ENCODE measurements at regions not wholly inside any gene's neighbourhood (a gene's known extent, or its start where the extent isn't known, plus 50 kb on each side); places are given as distances from the start of the nearest gene placed in this dataset.

- TF ChIP-seq, protein P1, sequence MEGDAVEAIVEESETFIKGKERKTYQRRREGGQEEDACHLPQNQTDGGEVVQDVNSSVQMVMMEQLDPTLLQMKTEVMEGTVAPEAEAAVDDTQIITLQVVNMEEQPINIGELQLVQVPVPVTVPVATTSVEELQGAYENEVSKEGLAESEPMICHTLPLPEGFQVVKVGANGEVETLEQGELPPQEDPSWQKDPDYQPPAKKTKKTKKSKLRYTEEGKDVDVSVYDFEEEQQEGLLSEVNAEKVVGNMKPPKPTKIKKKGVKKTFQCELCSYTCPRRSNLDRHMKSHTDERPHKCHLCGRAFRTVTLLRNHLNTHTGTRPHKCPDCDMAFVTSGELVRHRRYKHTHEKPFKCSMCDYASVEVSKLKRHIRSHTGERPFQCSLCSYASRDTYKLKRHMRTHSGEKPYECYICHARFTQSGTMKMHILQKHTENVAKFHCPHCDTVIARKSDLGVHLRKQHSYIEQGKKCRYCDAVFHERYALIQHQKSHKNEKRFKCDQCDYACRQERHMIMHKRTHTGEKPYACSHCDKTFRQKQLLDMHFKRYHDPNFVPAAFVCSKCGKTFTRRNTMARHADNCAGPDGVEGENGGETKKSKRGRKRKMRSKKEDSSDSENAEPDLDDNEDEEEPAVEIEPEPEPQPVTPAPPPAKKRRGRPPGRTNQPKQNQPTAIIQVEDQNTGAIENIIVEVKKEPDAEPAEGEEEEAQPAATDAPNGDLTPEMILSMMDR (IDR thresholded peaks at IDR 0.05): no peak
- TF ChIP-seq POLR2A (IDR thresholded peaks at IDR 0.05): no peak
- DNase-seq: no peak
- H3K9me3 ChIP-seq (replicated peaks in 1 of 3): no peaks in the 10 kb centered on the region
- intact Hi-C loops (cut with DNase I): no loop called here
- H3K27ac ChIP-seq: no peak overlapping the region
- H3K36me3 ChIP-seq (replicated peaks in 1 of 2): no peaks in the 10 kb centered on the region
- H3K27me3 ChIP-seq: no peaks in the 10 kb centered on the region
- H3K4me1 ChIP-seq (replicated peaks in 1 of 2): no peaks in the 10 kb centered on the region
- H3K4me3 ChIP-seq: no peak overlapping the region
- 67 to 72% (median 70%) methylated on average over 5 of the region's 5 CpGs for WGBS, 4 donors
These were observed 422.4 kb upstream of the STEAP1 start for GRCh38 chr7:89731751-89732445.

DNA sequence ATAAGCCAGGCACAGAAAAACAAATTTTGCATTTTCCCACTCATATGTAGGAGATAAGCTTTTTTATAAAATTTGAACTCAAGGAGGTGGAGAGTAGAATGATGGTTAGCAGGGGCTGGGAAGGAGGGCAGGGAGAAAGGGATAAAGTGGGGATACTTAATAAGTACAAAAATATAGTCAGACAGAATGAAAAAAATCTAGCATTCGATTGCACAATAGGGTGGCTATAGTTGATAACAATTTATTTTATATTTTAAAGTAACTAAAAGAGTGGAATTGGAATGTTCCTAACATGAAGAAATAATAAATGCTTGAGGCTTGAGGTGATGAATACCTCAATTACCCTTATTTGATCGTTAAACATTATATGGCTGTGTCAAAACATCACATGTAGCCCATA is 415.7 kb upstream of the STEAP1 start:
- Histone ChIP-seq H3K9me3 (replicated peaks in 1 of 3) (no peaks in the 10 kb centered on the region), H3K36me3 (replicated peaks in 1 of 2) (no peaks in the 10 kb centered on the region), H3K4me3 (no peak overlapping the region), H3K27me3 (no peaks in the 10 kb centered on the region), H3K4me1 (replicated peaks in 1 of 2) (no peaks in the 10 kb centered on the region), H3K27ac (no peak overlapping the region)
- DNase-seq: no peak
- TF ChIP-seq POLR2A (IDR thresholded peaks at IDR 0.05): no peak
- TF ChIP-seq, protein P1 (IDR thresholded peaks at IDR 0.05): no peak
- intact Hi-C loops (cut with DNase I): no loop called here
- 53 to 86% (median 59%) methylated on average over 2 of the region's 2 CpGs for WGBS, 4 donors

GRCh38 chr7:89757910-89758309 is 396.4 kb upstream of the STEAP1 start:
- no peak for TF ChIP-seq POLR2A (IDR thresholded peaks at IDR 0.05)
- TF ChIP-seq, protein P1 (IDR thresholded peaks at IDR 0.05): no peak
- peak in 3 of 7 donors; percentile 21 to 55 (median 24) for DNase-seq
- Histone ChIP-seq H3K27ac (no peak overlapping the region), H3K4me1 (replicated peaks in 1 of 2) (no peaks in the 10 kb centered on the region), H3K9me3 (replicated peaks in 1 of 3) (no peaks in the 10 kb centered on the region), H3K36me3 (replicated peaks in 1 of 2) (no peaks in the 10 kb centered on the region), H3K27me3 (no peaks in the 10 kb centered on the region), H3K4me3 (no peak overlapping the region)
- intact Hi-C loops (cut with DNase I): no loop called here

DNA sequence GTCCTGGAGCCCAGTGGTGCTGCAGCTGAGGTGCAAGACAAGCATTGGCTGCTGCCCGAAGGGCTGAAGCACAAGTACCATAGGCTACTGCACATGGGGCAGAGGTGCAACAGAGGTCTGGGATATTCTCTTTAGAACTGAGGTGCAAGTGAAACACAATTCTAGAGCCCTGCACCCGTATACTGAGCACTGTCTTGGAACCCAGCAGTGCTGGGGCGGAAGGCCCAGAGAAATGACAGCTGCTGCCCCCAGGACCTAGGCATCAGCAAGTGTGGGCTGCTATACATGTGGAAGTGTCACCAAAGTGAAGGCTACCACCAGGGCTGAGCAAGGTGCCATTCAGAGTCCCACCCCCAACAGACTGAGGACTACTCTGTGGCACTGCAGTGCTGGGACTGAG is 393.6 kb upstream of the STEAP1 start:
- Histone ChIP-seq H3K9me3 (replicated peaks in 1 of 3) (no peaks in the 10 kb centered on the region), H3K4me3 (no peak overlapping the region), H3K27ac (no peak overlapping the region), H3K4me1 (replicated peaks in 1 of 2) (no peaks in the 10 kb centered on the region), H3K36me3 (replicated peaks in 1 of 2) (no peaks in the 10 kb centered on the region), H3K27me3 (no peaks in the 10 kb centered on the region)
- WGBS, 4 donors: 90 to 100% (median 92%) methylated on average over 1 to 3 of the region's 3 CpGs; no CpG with 5 or more reads in 1 of the 4 donors
- TF ChIP-seq, protein P1 (IDR thresholded peaks at IDR 0.05): no peak
- TF ChIP-seq POLR2A (IDR thresholded peaks at IDR 0.05): no peak
- no peak for DNase-seq
- intact Hi-C loops (cut with DNase I): no loop called here
